HAP-1 (cell line): ENCODE measurements at regions not wholly inside any gene's neighbourhood (a gene's known extent, or its start where the extent isn't known, plus 50 kb on each side); places are given as distances from the start of the nearest gene placed in this dataset.

Experiments
- DNase-seq, 2 experiments: peaks; one replicate each; pipeline ENCODE4 v3.0.0-alpha.2; 2016 to 2020; ENCODE audit warnings: low spot score in 2 of 2
- H3K27me3 ChIP-seq: fragments of 250-450 bp; sonication (Bioruptor Pico); 2 replicates; pipeline ENCODE4 v1.5.1; 2020; ENCODE audit warnings: low read depth, mild to moderate bottlenecking, moderate library complexity
- H3K36me3 ChIP-seq: fragments of 250-450 bp; sonication (Bioruptor Pico); replicated peaks from 2 replicates; pipeline ENCODE4 v1.5.1; 2020; ENCODE audit warnings: mild to moderate bottlenecking
- H3K4me1 ChIP-seq: fragments of 250-450 bp; sonication (Bioruptor Pico); 2 replicates; pipeline ENCODE4 v1.5.1; 2020; ENCODE audit warnings: mild to moderate bottlenecking
- H3K4me3 ChIP-seq: fragments of 250-450 bp; sonication (Bioruptor Pico); 2 replicates; pipeline ENCODE4 v1.5.1; 2020; ENCODE audit warnings: mild to moderate bottlenecking, moderate library complexity
- H3K9me3 ChIP-seq: fragments of 250-450 bp; sonication (Bioruptor Pico); 2 replicates; pipeline ENCODE4 v1.5.1; 2020; ENCODE audit warnings: mild to moderate bottlenecking, moderate library complexity
- in situ Hi-C: fragments of 300-500 bp; cut with MboI; formaldehyde crosslinking; loops from 3 replicates; pipeline ENCODE4 v1.14.3; 2020; ENCODE audit warnings: low sequenced_read_pairs, inconsistent platforms, mixed read lengths

- 0 out of 2 replicates have a peak, but pooled peaks cover 2% of the 10 kb centered on the region for H3K27me3 ChIP-seq
- H3K4me3 ChIP-seq: no peak overlapping the region
- in situ Hi-C loops: no loop called here
- 0 out of 2 replicates have a peak, but pooled peaks cover 2% of the 10 kb centered on the region for H3K9me3 ChIP-seq
- no peaks in the 10 kb centered on the region for H3K4me1 ChIP-seq
- DNase-seq: no peak
- H3K36me3 ChIP-seq: no peaks in the 10 kb centered on the region
Measured at GRCh38 chr20:56786503-56786902, 157.4 kb downstream of the TFAP2C start.

DNA sequence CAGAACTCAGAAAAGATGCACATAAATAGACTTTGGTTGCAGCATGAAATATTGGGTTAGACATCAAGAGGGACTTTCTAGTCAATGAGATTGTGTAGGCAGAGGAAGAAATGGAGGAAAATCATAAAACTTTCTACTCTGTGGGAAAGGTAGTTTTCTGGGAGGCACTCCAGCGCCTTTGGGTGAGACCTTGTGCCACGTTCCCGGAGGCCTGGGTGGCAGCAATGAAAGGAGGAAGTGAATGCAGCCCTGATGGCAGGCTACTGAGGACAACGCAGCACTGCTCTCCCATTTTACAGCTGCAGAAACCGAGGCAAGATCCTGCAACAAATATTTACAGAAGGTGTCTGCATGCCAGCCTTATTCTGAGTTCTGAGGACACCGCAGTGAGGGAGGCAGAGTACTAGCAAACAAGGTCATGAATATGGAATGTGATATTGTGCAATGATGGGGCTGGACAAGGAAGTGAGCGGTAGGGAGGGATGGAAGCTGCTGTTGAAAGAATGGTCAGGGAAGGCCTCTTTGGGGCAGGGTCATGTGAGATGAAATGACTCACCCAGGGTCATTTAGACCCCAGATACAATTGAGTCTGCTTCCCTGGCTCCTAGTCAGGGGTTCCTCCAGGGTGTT, 159.1 kb downstream of the TFAP2C start:
- H3K9me3 ChIP-seq: 0 out of 2 replicates have a peak, but pooled peaks cover 2% of the 10 kb centered on the region
- DNase-seq: no peak
- in situ Hi-C loops: no loop called here
- H3K4me3 ChIP-seq: no peak overlapping the region
- no peaks in the 10 kb centered on the region for H3K36me3 ChIP-seq
- no peaks in the 10 kb centered on the region for H3K4me1 ChIP-seq
- H3K27me3 ChIP-seq: 0 out of 2 replicates have a peak, but pooled peaks cover 2% of the 10 kb centered on the region

GRCh38 chr20:56788671-56789610, 159.8 kb downstream of the TFAP2C start:
- H3K4me3 ChIP-seq: no peak overlapping the region
- H3K27me3 ChIP-seq: peaks cover 6% of the 10 kb centered on the region; the same call in 1 of the 2 replicates
- no peaks in the 10 kb centered on the region for H3K4me1 ChIP-seq
- in situ Hi-C loops: no loop called here
- H3K9me3 ChIP-seq: no peaks in the 10 kb centered on the region
- no peaks in the 10 kb centered on the region for H3K36me3 ChIP-seq
- no peak for DNase-seq

- peaks cover 6% of the 10 kb centered on the region; the same call in 1 of the 2 replicates for H3K27me3 ChIP-seq
- in situ Hi-C loops: no loop called here
- no peak overlapping the region for H3K4me3 ChIP-seq
- DNase-seq: no peak
- H3K4me1 ChIP-seq: no peaks in the 10 kb centered on the region
- H3K9me3 ChIP-seq: no peaks in the 10 kb centered on the region; the same call in 1 of the 2 replicates
- H3K36me3 ChIP-seq: no peaks in the 10 kb centered on the region
Measured at GRCh38 chr20:56793916-56794315, 164.8 kb downstream of the TFAP2C start.

GRCh38 chr20:56795492-56795891, 166.4 kb downstream of the TFAP2C start:
- in situ Hi-C loops: no loop called here
- Histone ChIP-seq H3K4me3 (no peak overlapping the region), H3K27me3 (peaks cover 6% of the 10 kb centered on the region; the same call in 1 of the 2 replicates), H3K4me1 (no peaks in the 10 kb centered on the region), H3K36me3 (no peaks in the 10 kb centered on the region), H3K9me3 (no peaks in the 10 kb centered on the region; the same call in 1 of the 2 replicates)
- DNase-seq: no peak

DNA sequence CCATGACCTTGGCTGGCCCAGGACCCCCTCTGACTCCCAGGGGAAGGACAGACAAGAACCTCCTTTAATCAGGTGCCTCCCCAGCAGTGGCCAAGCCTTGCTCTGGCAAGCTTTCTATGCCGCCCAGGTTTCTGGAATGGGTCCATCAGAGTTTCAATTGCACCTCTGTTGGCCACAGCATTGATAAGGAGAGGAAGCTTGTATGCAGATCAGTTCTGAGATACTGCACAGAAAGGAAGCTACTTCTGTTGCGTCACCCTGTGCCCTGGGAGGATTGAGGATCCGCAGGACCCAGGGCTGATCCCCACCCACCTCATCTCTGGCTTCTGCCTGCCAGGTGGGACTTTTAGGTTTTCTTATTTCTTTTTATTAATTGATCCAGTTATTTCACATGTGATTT, 167.2 kb downstream of the TFAP2C start:
- no peaks in the 10 kb centered on the region for H3K4me1 ChIP-seq
- H3K27me3 ChIP-seq: peaks cover 6% of the 10 kb centered on the region; the same call in 1 of the 2 replicates
- DNase-seq: no peak
- H3K4me3 ChIP-seq: no peak overlapping the region
- in situ Hi-C loops: no loop called here
- H3K36me3 ChIP-seq: no peaks in the 10 kb centered on the region
- H3K9me3 ChIP-seq: no peaks in the 10 kb centered on the region; the same call in 1 of the 2 replicates

DNA sequence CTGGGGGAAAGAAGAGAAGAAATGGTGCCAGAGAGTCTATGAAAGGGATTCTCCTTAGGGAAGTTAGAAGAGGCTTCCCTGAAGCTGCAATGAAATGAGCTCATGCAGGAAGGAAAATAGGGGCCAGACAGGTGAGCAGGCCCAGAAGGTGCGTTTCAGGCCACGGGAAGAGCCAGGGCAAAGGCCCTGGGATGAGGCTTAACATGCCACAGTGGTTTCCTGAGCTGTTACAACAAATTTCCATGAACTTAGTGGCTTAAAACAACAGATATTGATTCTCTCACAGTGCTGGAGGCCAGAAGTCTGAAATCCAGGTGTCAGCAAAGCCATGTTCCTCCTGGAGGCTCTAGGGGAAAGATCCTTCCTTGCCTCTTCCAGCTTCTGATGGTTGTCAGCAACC, 167.9 kb downstream of the TFAP2C start:
- no peak for DNase-seq
- Histone ChIP-seq H3K9me3 (no peaks in the 10 kb centered on the region; the same call in 1 of the 2 replicates), H3K4me1 (no peaks in the 10 kb centered on the region), H3K36me3 (no peaks in the 10 kb centered on the region), H3K27me3 (peaks cover 6% of the 10 kb centered on the region; the same call in 1 of the 2 replicates), H3K4me3 (no peak overlapping the region)
- in situ Hi-C loops: no loop called here

DNA sequence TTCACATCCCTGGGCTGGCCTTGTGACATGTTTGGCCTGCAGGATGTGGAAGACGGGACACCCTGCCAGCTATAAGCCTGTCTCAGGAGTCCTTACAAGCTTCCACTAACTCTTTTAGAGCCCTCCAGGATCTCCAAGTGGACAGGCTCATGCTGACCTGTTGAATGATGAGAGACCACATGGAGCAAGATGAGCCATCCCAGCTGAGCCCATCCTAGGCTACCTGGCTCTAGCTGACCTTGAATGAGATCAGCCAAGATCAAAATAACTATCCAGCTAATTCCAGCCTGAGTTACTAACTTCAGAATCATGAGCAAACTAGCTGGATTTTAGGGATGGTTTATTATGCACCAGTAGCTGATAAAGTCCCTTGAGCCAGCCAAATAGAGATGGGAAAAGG, 169.5 kb downstream of the TFAP2C start:
- Histone ChIP-seq H3K27me3 (peaks cover 2% of the 10 kb centered on the region; the same call in 1 of the 2 replicates), H3K4me3 (no peak overlapping the region), H3K4me1 (no peaks in the 10 kb centered on the region), H3K9me3 (no peaks in the 10 kb centered on the region; the same call in 1 of the 2 replicates), H3K36me3 (no peaks in the 10 kb centered on the region)
- no peak for DNase-seq
- in situ Hi-C loops: no loop called here

GRCh38 chr20:56799187-56799586, 170.1 kb downstream of the TFAP2C start:
- H3K36me3 ChIP-seq: no peaks in the 10 kb centered on the region
- no peaks in the 10 kb centered on the region; the same call in 1 of the 2 replicates for H3K9me3 ChIP-seq
- no peak for DNase-seq
- no peaks in the 10 kb centered on the region for H3K27me3 ChIP-seq
- no peaks in the 10 kb centered on the region for H3K4me1 ChIP-seq
- in situ Hi-C loops: no loop called here
- no peak overlapping the region for H3K4me3 ChIP-seq

DNA sequence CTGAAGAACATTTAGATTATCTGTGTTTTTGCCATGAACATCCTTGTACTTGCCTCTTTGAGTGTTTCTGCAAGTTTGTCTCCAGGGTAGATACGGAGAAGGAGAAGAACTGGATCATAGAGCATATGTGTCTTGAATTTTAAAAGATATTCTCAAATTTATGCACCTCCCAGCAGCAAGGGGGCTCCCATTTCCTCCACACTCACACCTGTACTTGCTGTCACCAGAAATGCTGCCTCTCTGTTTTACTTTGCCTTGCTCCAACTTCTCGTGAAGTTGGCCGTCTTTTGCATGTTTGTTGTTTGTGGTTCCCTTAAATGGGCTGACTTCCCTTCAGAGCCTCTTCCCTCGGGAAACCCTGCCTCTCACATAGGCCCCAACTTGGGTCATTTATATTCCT, 171.0 kb downstream of the TFAP2C start:
- no peaks in the 10 kb centered on the region for H3K36me3 ChIP-seq
- no peak for DNase-seq
- no peaks in the 10 kb centered on the region; the same call in 1 of the 2 replicates for H3K9me3 ChIP-seq
- no peak overlapping the region for H3K4me3 ChIP-seq
- H3K27me3 ChIP-seq: no peaks in the 10 kb centered on the region
- in situ Hi-C loops: no loop called here
- H3K4me1 ChIP-seq: no peaks in the 10 kb centered on the region

DNA sequence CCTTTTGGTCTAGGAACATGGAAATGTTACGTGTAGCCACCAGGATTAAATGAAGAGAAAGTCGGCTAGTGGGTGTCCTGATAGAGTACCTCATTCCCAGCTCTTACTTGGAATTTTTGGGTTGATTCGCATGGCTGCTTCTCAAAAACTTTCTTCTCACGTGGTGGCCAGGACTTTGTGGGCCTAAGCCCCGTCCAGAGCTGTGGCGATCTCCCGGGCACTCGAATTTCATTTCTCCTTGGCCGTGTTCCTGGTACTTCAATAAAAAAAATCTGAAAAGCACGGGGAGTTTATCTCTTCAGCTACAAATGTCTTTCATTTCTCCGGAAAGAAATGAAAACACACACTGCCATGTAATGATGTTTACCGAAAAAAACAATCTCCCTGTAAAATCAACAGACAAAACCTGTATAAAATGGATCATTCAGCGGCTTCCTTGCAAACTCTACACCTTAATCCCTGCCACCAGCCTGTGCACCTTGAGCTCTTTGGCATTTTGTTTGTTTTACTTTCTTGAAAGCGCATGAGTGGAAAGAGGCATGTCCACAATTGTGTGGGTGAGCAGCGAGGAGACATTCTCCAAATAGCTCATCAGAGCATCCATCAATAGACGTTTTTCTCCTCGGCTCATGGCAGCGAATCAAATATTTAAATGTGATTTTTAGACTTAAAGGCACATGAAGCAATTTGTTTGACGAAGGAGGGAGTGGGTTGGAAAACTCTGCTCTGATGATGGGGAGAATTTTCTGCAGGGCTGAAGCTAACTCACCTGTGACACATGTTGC, 173.1 kb downstream of the TFAP2C start:
- H3K4me3 ChIP-seq: no peak overlapping the region

GRCh38 chr20:56802805-56803204, 173.7 kb downstream of the TFAP2C start:
- no peaks in the 10 kb centered on the region for H3K27me3 ChIP-seq

More for the DNA sequence above, 173.1 kb downstream of the TFAP2C start:
- in situ Hi-C loops: no loop called here
- Histone ChIP-seq H3K36me3 (no peaks in the 10 kb centered on the region), H3K27me3 (no peaks in the 10 kb centered on the region), H3K9me3 (no peaks in the 10 kb centered on the region; the same call in 1 of the 2 replicates), H3K4me1 (no peaks in the 10 kb centered on the region)
- no peak for DNase-seq

DNA sequence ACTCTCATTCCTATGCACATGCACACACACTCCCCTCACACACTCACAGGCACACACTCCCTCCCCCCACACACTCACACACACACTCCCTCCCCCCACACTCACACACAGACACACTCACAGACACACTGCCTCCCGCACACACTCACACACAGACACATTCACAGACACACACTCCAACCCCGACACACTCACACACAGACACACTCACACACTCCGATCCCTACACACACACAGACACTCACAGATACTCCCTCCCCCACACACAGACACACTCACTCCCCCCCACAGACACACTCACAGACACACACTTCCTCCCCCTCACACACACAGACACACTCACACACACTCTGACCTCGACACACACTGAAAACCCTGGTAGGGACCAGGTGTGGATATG, 176.2 kb downstream of the TFAP2C start:
- in situ Hi-C loops: no loop called here
- Histone ChIP-seq H3K4me1 (no peaks in the 10 kb centered on the region), H3K9me3 (no peaks in the 10 kb centered on the region), H3K4me3 (no peak overlapping the region), H3K27me3 (no peaks in the 10 kb centered on the region), H3K36me3 (no peaks in the 10 kb centered on the region)
- DNase-seq: no peak

More at GRCh38 chr20:56802805-56803204, 173.7 kb downstream of the TFAP2C start:
- no peak overlapping the region for H3K4me3 ChIP-seq
- no peaks in the 10 kb centered on the region; the same call in 1 of the 2 replicates for H3K9me3 ChIP-seq
- no peaks in the 10 kb centered on the region for H3K4me1 ChIP-seq
- in situ Hi-C loops: no loop called here
- H3K36me3 ChIP-seq: no peaks in the 10 kb centered on the region
- no peak for DNase-seq
